GM19043 (cell line): ENCODE measurements at regions not wholly inside any gene's neighbourhood (a gene's known extent, or its start where the extent isn't known, plus 50 kb on each side); places are given as distances from the start of the nearest gene placed in this dataset.

Experiments used
- ATAC-seq: cut with Tn5 transposase; IDR thresholded peaks from one replicate; pipeline ENCODE4 v1.9.1; 2021; ENCODE audit warnings: low read depth; ENCODE audit not compliant: unreplicated experiment

- ATAC-seq: peak; percentile 61
These were observed 178.2 kb upstream of the GOLIM4 start for GRCh38 chr3:168273917-168274316.

GRCh38 chr3:168273036-168273435 lies 177.3 kb upstream of the GOLIM4 start:
- ATAC-seq: no peak

- no peak for ATAC-seq
These were observed 176.7 kb upstream of the GOLIM4 start for GRCh38 chr3:168272343-168272985.

- ATAC-seq: no peak
These were observed 176.2 kb upstream of the GOLIM4 start for GRCh38 chr3:168271932-168272331.

- ATAC-seq: no peak
These were observed 173.3 kb upstream of the GOLIM4 start for GRCh38 chr3:168269001-168269400.

GRCh38 chr3:168267179-168267578 lies 171.5 kb upstream of the GOLIM4 start:
- ATAC-seq: peak; percentile 48

- ATAC-seq: no peak
These were observed 170.6 kb upstream of the GOLIM4 start for GRCh38 chr3:168266335-168266734.

- no peak for ATAC-seq
These were observed 167.2 kb upstream of the GOLIM4 start for GRCh38 chr3:168262887-168263286.

GRCh38 chr3:168260859-168261258 lies 165.1 kb upstream of the GOLIM4 start:
- ATAC-seq: peak; percentile 58

GRCh38 chr3:168251371-168251770 lies 155.6 kb upstream of the GOLIM4 start:
- peak; percentile 39 for ATAC-seq

GRCh38 chr3:168250415-168250861 lies 154.7 kb upstream of the GOLIM4 start:
- ATAC-seq: peak; percentile 22

GRCh38 chr3:168249550-168250414 lies 154.1 kb upstream of the GOLIM4 start:
- peak; percentile 61 for ATAC-seq

- peak; percentile 1 for ATAC-seq
These were observed 153.5 kb upstream of the GOLIM4 start for GRCh38 chr3:168249205-168249549.

GRCh38 chr3:168248383-168249204 lies 152.9 kb upstream of the GOLIM4 start:
- peak; percentile 2 for ATAC-seq

- ATAC-seq: no peak
These were observed 145.4 kb upstream of the GOLIM4 start for GRCh38 chr3:168241156-168241555.

- no peak for ATAC-seq
These were observed 143.6 kb upstream of the GOLIM4 start for GRCh38 chr3:168239287-168239686.

GRCh38 chr3:168233001-168233400 lies 137.3 kb upstream of the GOLIM4 start:
- no peak for ATAC-seq

GRCh38 chr3:168223085-168223484 lies 127.4 kb upstream of the GOLIM4 start:
- no peak for ATAC-seq

- no peak for ATAC-seq
These were observed 124.8 kb upstream of the GOLIM4 start for GRCh38 chr3:168220556-168220955.

- ATAC-seq: no peak
These were observed 123.8 kb upstream of the GOLIM4 start for GRCh38 chr3:168219530-168219929.

- no peak for ATAC-seq
These were observed 122.9 kb upstream of the GOLIM4 start for GRCh38 chr3:168218600-168218999.
